ENCODE measurements at regions not wholly inside any gene's neighbourhood (a gene's known extent, or its start where the extent isn't known, plus 50 kb on each side); places are given as distances from the start of the nearest gene placed in this dataset.

DNA sequence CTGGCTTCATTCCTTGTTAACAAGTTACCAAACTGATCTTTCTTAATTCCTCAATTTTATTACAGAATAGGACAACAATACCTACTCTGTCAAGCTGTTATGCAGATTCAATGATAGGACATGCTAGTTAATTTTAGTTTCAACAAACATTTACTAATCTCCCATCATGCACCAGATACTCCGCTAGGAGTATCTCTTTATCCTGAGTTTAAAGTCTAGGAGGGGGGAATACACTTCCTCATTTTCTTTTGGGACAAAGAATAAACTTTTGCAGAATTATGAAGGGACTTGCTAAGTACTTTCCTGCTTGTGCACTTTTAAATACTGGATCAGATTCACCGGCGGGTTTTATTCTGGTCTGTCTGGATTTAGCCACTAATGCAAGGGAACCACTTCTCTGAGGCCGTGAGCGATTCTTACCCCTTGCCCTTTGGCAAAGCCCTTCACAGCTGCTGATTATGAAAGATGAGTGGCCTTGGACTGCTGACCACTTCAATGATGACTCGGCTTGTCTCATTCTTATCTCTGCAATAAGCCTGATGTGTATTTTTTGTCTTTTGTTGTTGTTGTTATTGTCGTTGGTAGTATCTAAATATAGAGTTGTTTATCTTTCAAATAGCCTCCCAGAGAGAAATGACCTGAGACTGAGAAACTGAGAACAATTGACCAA is 73.9 kb downstream of the RMI1 start:
- in situ Hi-C loops (cut with HindIII; ENCODE audit: low sequenced_read_pairs), result no loop called here
- H3K4me3 ChIP-seq (ENCODE audit: low read depth, low read length), result no peak overlapping the region
- TF ChIP-seq, protein P1, sequence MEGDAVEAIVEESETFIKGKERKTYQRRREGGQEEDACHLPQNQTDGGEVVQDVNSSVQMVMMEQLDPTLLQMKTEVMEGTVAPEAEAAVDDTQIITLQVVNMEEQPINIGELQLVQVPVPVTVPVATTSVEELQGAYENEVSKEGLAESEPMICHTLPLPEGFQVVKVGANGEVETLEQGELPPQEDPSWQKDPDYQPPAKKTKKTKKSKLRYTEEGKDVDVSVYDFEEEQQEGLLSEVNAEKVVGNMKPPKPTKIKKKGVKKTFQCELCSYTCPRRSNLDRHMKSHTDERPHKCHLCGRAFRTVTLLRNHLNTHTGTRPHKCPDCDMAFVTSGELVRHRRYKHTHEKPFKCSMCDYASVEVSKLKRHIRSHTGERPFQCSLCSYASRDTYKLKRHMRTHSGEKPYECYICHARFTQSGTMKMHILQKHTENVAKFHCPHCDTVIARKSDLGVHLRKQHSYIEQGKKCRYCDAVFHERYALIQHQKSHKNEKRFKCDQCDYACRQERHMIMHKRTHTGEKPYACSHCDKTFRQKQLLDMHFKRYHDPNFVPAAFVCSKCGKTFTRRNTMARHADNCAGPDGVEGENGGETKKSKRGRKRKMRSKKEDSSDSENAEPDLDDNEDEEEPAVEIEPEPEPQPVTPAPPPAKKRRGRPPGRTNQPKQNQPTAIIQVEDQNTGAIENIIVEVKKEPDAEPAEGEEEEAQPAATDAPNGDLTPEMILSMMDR (IDR thresholded peaks at IDR 0.05; ENCODE audit: low read depth, low read length, missing control alignments), result no peak
- no peak for DNase-seq (ENCODE audit: low read depth)

DNA sequence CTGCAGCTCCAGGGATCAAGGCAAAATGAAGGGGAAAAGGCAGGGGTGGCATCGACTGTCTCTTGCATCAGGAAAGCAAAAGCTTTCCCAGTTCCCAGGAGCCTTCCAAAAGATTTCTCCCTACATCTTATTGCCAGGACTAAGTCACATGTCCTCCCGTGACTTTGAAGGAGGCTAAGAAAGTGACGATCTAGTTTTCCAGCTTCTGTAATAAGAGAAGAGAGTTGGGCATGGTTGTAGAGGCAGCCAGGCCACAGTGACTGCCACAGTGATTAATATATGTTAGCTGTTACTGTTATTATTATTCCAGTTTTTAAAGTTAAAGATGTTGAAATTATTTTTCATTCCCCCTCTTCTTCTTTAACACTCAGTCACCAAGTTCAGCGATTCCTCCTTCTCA is 77.1 kb downstream of the RMI1 start:
- DNase-seq (ENCODE audit: low read depth), result no peak
- in situ Hi-C loops (cut with HindIII; ENCODE audit: low sequenced_read_pairs), result no loop called here
- no peak overlapping the region for H3K4me3 ChIP-seq (ENCODE audit: low read depth, low read length)
- TF ChIP-seq, protein P1 (IDR thresholded peaks at IDR 0.05; ENCODE audit: low read depth, low read length, missing control alignments), result no peak

DNA sequence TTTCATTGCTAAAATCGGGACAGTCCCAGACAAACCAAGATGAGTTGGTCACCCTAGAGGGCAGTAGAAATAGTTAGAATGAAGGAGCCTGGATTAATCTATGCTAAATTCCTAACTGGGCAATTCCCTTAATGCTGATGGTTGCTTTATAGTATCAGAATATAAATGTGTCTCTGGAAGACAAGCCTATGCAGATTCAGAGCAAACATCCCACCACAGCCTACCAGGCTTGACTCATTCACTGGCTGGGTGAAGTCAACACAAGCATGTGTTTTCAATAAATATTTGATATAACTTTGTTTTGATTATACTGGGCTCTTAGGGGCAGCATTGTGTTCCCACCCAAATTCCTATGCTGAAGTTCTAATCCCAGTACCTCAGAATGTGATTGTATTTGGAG is 79.3 kb downstream of the RMI1 start:
- H3K4me3 ChIP-seq (ENCODE audit: low read depth, low read length), result no peak overlapping the region
- TF ChIP-seq, protein P1 (IDR thresholded peaks at IDR 0.05; ENCODE audit: low read depth, low read length, missing control alignments), result no peak
- no peak for DNase-seq (ENCODE audit: low read depth)
- in situ Hi-C loops (cut with HindIII; ENCODE audit: low sequenced_read_pairs), result no loop called here

DNA sequence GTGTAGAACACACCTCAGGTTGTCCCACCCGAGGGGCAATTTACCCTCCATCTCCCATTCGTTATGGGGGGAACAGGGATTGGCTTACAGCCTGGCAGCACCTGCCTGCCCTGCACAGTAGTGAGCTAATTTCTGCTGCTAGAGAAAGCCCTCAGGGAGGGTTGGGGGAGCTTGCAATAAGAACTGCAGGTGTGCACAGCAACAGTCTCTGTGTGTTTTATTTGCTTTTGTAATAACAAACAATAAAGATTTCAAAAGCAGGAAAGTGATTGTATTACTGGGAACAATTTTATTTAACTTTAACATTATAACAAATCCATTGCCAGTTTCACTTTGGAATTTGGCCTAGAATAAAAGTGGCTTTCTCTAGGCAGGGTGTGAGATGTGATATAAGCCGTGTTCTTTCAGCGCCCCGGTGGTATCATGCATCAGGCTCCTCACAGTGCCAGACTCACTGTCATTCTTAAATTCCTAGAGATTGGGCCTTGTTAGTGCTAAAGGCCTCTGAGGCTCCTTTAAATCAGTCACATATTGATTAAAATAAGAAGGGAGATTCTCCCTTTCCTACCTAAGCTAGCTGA is 81.1 kb downstream of the RMI1 start:
- no peak overlapping the region for H3K4me3 ChIP-seq (ENCODE audit: low read depth, low read length)
- in situ Hi-C loops (cut with HindIII; ENCODE audit: low sequenced_read_pairs), result no loop called here
- no peak for DNase-seq (ENCODE audit: low read depth)
- TF ChIP-seq, protein P1 (IDR thresholded peaks at IDR 0.05; ENCODE audit: low read depth, low read length, missing control alignments), result no peak

DNA sequence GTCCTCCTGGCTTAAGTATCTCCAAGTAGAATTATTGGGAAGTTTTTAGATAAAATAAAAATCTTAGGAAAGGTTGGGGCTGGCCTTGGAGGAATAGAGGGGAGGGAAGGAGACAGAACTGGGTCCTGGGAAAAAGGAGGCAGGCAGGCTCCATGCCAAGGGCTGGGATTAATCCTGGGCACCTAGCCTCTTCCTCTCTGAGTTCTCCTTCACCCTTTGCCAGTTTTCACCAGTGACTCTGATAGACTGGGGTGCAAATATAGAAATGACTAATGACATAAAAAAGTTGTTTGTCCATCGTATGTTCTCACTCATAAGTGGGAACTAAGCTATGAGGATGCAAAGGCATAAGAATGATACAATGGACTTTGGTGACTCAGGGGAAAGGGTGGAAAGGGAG is 81.9 kb downstream of the RMI1 start:
- DNase-seq (ENCODE audit: low read depth), result no peak
- H3K4me3 ChIP-seq (ENCODE audit: low read depth, low read length), result no peak overlapping the region
- in situ Hi-C loops (cut with HindIII; ENCODE audit: low sequenced_read_pairs), result no loop called here
- TF ChIP-seq, protein P1 (IDR thresholded peaks at IDR 0.05; ENCODE audit: low read depth, low read length, missing control alignments), result no peak

DNA sequence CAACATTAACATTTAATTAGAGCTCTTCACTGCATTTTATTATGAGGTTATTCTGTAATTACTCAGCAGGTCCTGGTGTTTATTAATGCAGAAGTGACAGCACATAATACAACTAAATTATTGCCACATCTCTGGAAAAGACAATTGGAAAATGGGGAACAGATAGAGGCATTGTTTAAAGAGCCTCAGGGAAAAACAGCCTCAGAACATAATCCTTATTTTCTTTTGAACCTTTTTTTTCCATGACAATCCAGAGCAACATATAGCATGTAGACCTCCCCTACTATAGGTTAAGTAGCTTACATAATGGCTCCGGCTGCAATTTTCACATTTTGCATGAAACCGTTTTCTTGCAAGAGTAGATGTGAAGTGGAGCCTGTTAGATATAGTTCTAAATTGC is 87.2 kb downstream of the RMI1 start:
- DNase-seq (ENCODE audit: low read depth), result no peak
- in situ Hi-C loops (cut with HindIII; ENCODE audit: low sequenced_read_pairs), result no loop called here
- H3K4me3 ChIP-seq (ENCODE audit: low read depth, low read length), result no peak overlapping the region
- TF ChIP-seq, protein P1 (IDR thresholded peaks at IDR 0.05; ENCODE audit: low read depth, low read length, missing control alignments), result no peak
